Ishikawa (cell line): ENCODE measurements at regions not wholly inside any gene's neighbourhood (a gene's known extent, or its start where the extent isn't known, plus 50 kb on each side); places are given as distances from the start of the nearest gene placed in this dataset.

Source experiments
- CEBPB ChIP-seq: IDR thresholded peaks from 2 replicates; pipeline ENCODE4 v1.6.1; 2012
- CREB1 ChIP-seq: IDR thresholded peaks from 2 replicates; pipeline ENCODE4 v1.6.1; 2012; ENCODE audit warnings: low read depth
- EGR1 ChIP-seq: IDR thresholded peaks from 2 replicates; pipeline ENCODE4 v1.6.1; 2012
- EP300 ChIP-seq: IDR thresholded peaks from 2 replicates; pipeline ENCODE4 v1.6.1; 2012; ENCODE audit warnings: borderline replicate concordance
- FOXM1 ChIP-seq: IDR thresholded peaks from 2 replicates; pipeline ENCODE4 v1.6.1; 2012; ENCODE audit warnings: low read depth, borderline replicate concordance
- MAX ChIP-seq: IDR thresholded peaks from 2 replicates; pipeline ENCODE4 v1.6.1; 2012
- NFIC ChIP-seq: IDR thresholded peaks from 2 replicates; pipeline ENCODE4 v1.6.1; 2012
- RAD21 ChIP-seq: IDR thresholded peaks from 2 replicates; pipeline ENCODE4 v1.6.1; 2012; ENCODE audit warnings: low read depth
- REST ChIP-seq: IDR thresholded peaks from 2 replicates; pipeline ENCODE4 v1.6.1; 2012; ENCODE audit warnings: low read depth, mild to moderate bottlenecking
- TAF1 ChIP-seq: IDR thresholded peaks from 2 replicates; pipeline ENCODE4 v1.6.1; 2012; ENCODE audit warnings: low read depth, mild to moderate bottlenecking
- TCF12 ChIP-seq: IDR thresholded peaks from 2 replicates; pipeline ENCODE4 v1.6.1; 2012; ENCODE audit warnings: low read depth
- TEAD4 ChIP-seq: IDR thresholded peaks from 2 replicates; pipeline ENCODE4 v1.6.1; 2012
- USF1 ChIP-seq: IDR thresholded peaks from 2 replicates; pipeline ENCODE4 v1.6.1; 2012
- YY1 ChIP-seq: IDR thresholded peaks from 2 replicates; pipeline ENCODE4 v1.6.1; 2012; ENCODE audit warnings: low read depth
- ZBTB7A ChIP-seq: IDR thresholded peaks from 2 replicates; pipeline ENCODE4 v1.6.1; 2012; ENCODE audit warnings: low read depth

GRCh38 chr13:59304596-59304995, 859.1 kb downstream of the DIAPH3 start:
- TF ChIP-seq TEAD4 (no peak), TCF12 (no peak), ZBTB7A (no peak)

- TF ChIP-seq MAX, result no peak
- TF ChIP-seq NFIC, result no peak
- TF ChIP-seq TAF1, result no peak
- TF ChIP-seq EGR1, result no peak
- TF ChIP-seq ZBTB7A, result no peak
- TF ChIP-seq USF1, result no peak
Observed at GRCh38 chr13:59305896-59306295, 857.8 kb downstream of the DIAPH3 start.

- TF ChIP-seq CREB1 (no peak), USF1 (no peak)
Observed at GRCh38 chr13:59312776-59313175, 851.0 kb downstream of the DIAPH3 start.

GRCh38 chr13:59318320-59318930, 845.3 kb downstream of the DIAPH3 start:
- TF ChIP-seq TEAD4 (no peak), RAD21 (peak; percentile 75)

- no peak for TF ChIP-seq EP300
- no peak for TF ChIP-seq FOXM1
- no peak for TF ChIP-seq MAX
- no peak for TF ChIP-seq YY1
- no peak for TF ChIP-seq USF1
- peak; percentile 68; the same call in 1 of the 2 replicates for TF ChIP-seq CEBPB
- no peak for TF ChIP-seq TAF1
- TF ChIP-seq REST, result no peak
Observed at GRCh38 chr13:59319276-59319675, 844.5 kb downstream of the DIAPH3 start.

- TF ChIP-seq ZBTB7A (no peak), CREB1 (no peak), NFIC (no peak), CEBPB (no peak)
Observed at GRCh38 chr13:59320021-59320420, 843.7 kb downstream of the DIAPH3 start.

GRCh38 chr13:59326717-59327116, 837.0 kb downstream of the DIAPH3 start:
- no peak for TF ChIP-seq TCF12
- no peak for TF ChIP-seq CEBPB

GRCh38 chr13:59330764-59331163, 833.0 kb downstream of the DIAPH3 start:
- TF ChIP-seq MAX (no peak), TCF12 (no peak), YY1 (no peak), TAF1 (no peak)

GRCh38 chr13:59332966-59333365, 830.8 kb downstream of the DIAPH3 start:
- TF ChIP-seq MAX, result no peak
- no peak for TF ChIP-seq YY1
- no peak for TF ChIP-seq TEAD4
- TF ChIP-seq CREB1, result no peak
- TF ChIP-seq ZBTB7A, result no peak
- no peak for TF ChIP-seq NFIC
- no peak for TF ChIP-seq EP300
- no peak for TF ChIP-seq CEBPB
- no peak for TF ChIP-seq TAF1
- TF ChIP-seq RAD21, result no peak
- TF ChIP-seq EGR1, result no peak
- TF ChIP-seq FOXM1, result no peak
- no peak for TF ChIP-seq USF1
- TF ChIP-seq TCF12, result no peak
- no peak for TF ChIP-seq REST
